GM19193 (cell line): ENCODE measurements at regions not wholly inside any gene's neighbourhood (a gene's known extent, or its start where the extent isn't known, plus 50 kb on each side); places are given as distances from the start of the nearest gene placed in this dataset.

Source experiments
- POLR2A ChIP-seq: IDR thresholded peaks from 4 replicates; pipeline ENCODE4 v1.6.1; 2011; ENCODE audit not compliant: insufficient read depth, insufficient read length; ENCODE audit errors: extremely low read depth

- no peak for TF ChIP-seq POLR2A
These were observed 51.5 kb upstream of the MELK start for GRCh38 chr9:36521148-36521547.

- no peak for TF ChIP-seq POLR2A
These were observed 55.6 kb upstream of the MELK start for GRCh38 chr9:36517131-36517530.

DNA sequence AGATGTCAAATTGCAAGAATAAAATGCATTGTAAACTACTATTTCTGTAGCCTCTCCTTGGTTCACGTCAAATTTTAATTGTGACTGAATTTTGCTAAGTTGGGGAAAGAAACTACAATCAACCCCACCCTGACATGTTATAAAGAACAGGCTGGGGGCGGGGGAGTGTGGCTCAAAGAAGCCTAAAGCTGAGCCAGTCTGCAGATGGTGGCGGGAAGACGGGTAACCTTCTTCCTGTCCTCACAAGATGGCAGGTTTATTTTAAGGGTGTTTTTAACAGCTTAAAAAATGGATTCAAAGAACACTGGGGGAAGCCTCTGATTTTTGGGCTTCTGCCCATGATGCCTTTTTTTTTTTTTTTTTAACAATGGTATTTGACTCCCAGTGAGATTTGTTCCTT lies 68.5 kb upstream of the MELK start:
- no peak for TF ChIP-seq POLR2A

GRCh38 chr9:36503172-36504088 lies 69.3 kb upstream of the MELK start:
- TF ChIP-seq POLR2A: no peak

DNA sequence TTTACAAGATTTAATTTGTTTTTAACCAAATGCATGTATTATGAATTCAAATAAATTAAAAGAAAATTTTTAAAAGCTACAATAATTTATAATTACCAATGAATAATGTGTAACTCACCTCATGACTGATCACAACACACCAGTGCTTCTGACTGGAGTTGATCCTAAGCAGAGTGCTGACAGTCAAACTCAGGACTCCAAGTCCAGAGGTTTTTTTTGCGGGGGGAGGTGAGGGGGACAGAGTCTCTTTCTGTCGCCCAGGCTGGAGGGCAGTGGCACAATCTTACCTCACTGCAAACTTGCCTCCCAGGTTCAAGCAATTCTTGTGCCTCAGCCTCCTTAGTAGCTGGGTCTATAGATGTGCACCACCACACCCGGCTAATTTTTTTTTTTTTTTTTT lies 71.0 kb upstream of the MELK start:
- TF ChIP-seq POLR2A: no peak

- no peak for TF ChIP-seq POLR2A
These were observed 73.4 kb upstream of the MELK start for GRCh38 chr9:36499174-36499890.

GRCh38 chr9:36492865-36493264 lies 79.8 kb upstream of the MELK start:
- TF ChIP-seq POLR2A: no peak

- TF ChIP-seq POLR2A: no peak
These were observed 83.2 kb upstream of the MELK start for GRCh38 chr9:36489453-36489852.

- TF ChIP-seq POLR2A: no peak
These were observed 84.3 kb upstream of the MELK start for GRCh38 chr9:36488389-36488756.

GRCh38 chr9:36487482-36488388 lies 85.0 kb upstream of the MELK start:
- peak; percentile 90 for TF ChIP-seq POLR2A

- TF ChIP-seq POLR2A: no peak
These were observed 85.7 kb upstream of the MELK start for GRCh38 chr9:36486933-36487481.

DNA sequence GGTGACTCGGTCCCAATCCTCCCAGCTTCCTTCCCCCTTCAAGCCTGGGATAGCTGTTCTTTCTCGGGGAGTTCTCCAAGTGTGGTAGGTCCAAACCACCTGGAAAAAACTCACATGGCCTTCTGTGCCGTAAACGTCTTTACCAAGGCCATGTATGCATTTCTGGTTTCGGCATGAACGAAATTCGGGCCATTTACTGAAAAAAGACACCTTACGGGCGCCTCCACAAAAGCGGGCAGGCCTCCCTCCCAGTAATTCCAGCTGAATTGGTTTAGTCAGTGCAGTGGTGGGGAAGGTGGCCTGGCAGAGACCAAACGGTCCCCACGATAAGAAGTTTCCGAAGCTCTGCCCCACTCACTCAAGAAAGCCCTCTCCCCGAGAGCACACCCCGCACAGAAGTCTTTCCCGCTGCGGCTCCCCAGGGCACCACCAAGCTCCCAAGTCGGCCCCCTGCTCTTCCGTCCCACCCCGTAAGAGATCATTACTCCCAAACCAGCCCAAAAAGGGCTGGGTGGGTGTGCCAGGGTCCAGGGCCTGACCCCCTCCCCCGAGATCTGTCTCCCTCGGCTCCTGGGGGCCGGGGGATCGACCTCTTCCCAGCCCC lies 86.3 kb upstream of the MELK start:
- TF ChIP-seq POLR2A: no peak

GRCh38 chr9:36485647-36486328 lies 85.7 kb upstream of the RNF38 start:
- no peak for TF ChIP-seq POLR2A

DNA sequence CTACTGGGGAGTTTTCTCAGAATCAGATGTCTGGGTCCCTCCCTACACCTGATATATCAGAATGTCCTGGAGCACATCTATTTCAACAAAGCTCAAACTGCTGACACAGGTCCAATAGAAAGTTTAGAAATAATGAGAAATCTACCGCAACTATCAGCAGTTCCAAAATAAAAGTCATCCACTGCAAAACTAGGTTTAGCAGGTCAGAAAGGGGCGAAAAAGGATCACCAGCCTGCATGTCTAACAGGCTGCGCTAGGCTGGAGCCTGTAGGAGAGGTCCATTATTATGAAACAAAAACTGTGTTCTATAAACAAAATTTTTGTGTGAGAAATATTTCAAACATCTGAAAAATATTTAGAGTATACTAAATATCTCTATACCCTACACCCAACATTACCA lies 84.1 kb upstream of the RNF38 start:
- TF ChIP-seq POLR2A: no peak
